ENCODE measurements at regions not wholly inside any gene's neighbourhood (a gene's known extent, or its start where the extent isn't known, plus 50 kb on each side); places are given as distances from the start of the nearest gene placed in this dataset.
"Not testable (repeated sequence)": the region's sequence is repeated elsewhere in the genome, so short reads cannot be mapped to it uniquely, and the experiment has no call there.

- H3K36me3 ChIP-seq (ENCODE audit: low read depth): no peaks in the 10 kb centered on the region
- no peaks in the 10 kb centered on the region for H3F3A ChIP-seq (ENCODE audit: insufficient read depth, low read depth)
- no peaks in the 10 kb centered on the region for H3K9me2 ChIP-seq (ENCODE audit: insufficient read depth)
- H3K4me1 ChIP-seq (replicated peaks; ENCODE audit: insufficient read depth): no peaks in the 10 kb centered on the region
- DNase-seq: no peak
- BruUV-seq (replicated peaks): no TSS peak
- no peak overlapping the region for H3K27ac ChIP-seq
- H2AFZ ChIP-seq: no peak overlapping the region
- H3K4me2 ChIP-seq: no peak overlapping the region
- intact Hi-C loops (cut with micrococcal nuclease; ENCODE audit: unreplicated experiment): loop anchor here (10.0 kb wide), 1 partner anchor 105 kb away; no protein-coding TSS in a partner anchor
- no peaks in the 10 kb centered on the region for H3K9me3 ChIP-seq (ENCODE audit: insufficient read depth, low read depth)
- ChIA-PET CTCF (no interaction called here), POLR2A (ENCODE audit: unreplicated experiment) (no interaction called here)
- no peaks in the 10 kb centered on the region for H3K79me2 ChIP-seq (ENCODE audit: low read depth)
- H3K27me3 ChIP-seq (ENCODE audit: insufficient read depth, low read depth): no peaks in the 10 kb centered on the region
- no peak overlapping the region for H3K4me3 ChIP-seq
- H4K20me1 ChIP-seq (ENCODE audit: insufficient read depth): no peaks in the 10 kb centered on the region
- TF ChIP-seq EZH2 (IDR thresholded peaks at IDR 0.05; ENCODE audit: low read depth): no peak
- TF ChIP-seq, protein P1, sequence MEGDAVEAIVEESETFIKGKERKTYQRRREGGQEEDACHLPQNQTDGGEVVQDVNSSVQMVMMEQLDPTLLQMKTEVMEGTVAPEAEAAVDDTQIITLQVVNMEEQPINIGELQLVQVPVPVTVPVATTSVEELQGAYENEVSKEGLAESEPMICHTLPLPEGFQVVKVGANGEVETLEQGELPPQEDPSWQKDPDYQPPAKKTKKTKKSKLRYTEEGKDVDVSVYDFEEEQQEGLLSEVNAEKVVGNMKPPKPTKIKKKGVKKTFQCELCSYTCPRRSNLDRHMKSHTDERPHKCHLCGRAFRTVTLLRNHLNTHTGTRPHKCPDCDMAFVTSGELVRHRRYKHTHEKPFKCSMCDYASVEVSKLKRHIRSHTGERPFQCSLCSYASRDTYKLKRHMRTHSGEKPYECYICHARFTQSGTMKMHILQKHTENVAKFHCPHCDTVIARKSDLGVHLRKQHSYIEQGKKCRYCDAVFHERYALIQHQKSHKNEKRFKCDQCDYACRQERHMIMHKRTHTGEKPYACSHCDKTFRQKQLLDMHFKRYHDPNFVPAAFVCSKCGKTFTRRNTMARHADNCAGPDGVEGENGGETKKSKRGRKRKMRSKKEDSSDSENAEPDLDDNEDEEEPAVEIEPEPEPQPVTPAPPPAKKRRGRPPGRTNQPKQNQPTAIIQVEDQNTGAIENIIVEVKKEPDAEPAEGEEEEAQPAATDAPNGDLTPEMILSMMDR (conservative IDR thresholded peaks at IDR 0.05): no peak
Measured at GRCh38 chr20:55090286-55090685, 614.9 kb downstream of the DOK5 start.

DNA sequence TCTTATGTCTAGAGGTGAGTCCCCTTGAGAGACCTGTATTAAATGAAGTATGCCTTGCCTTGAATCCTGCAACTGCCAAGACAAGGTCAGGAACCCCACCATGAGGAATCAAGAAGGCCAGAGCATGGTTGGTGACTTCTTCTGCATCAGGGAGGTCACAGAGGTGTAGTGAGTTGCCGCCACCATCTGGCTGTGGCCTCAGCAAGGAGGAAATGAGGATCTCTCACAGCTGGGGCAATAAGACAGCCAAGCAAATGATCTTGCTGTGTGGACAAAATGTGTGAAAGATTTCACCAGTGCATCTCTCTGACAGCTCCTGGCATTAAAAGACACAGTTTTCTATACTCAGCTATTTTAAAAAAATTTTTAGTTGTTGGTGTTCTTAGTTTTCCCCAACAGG is 611.0 kb downstream of the DOK5 start:
- Histone ChIP-seq H4K20me1 (ENCODE audit: insufficient read depth) (no peaks in the 10 kb centered on the region), H3K9me2 (ENCODE audit: insufficient read depth) (no peaks in the 10 kb centered on the region), H3K79me2 (ENCODE audit: low read depth) (no peaks in the 10 kb centered on the region), H3K4me3 (no peak overlapping the region), H3F3A (ENCODE audit: insufficient read depth, low read depth) (no peaks in the 10 kb centered on the region), H3K27me3 (ENCODE audit: insufficient read depth, low read depth) (no peaks in the 10 kb centered on the region), H3K9me3 (ENCODE audit: insufficient read depth, low read depth) (no peaks in the 10 kb centered on the region), H3K4me2 (no peak overlapping the region), H3K4me1 (replicated peaks; ENCODE audit: insufficient read depth) (no peaks in the 10 kb centered on the region), H2AFZ (no peak overlapping the region), H3K27ac (no peak overlapping the region), H3K36me3 (ENCODE audit: low read depth) (no peaks in the 10 kb centered on the region)
- ChIA-PET CTCF (no interaction called here), POLR2A (ENCODE audit: unreplicated experiment) (no interaction called here)
- no TSS peak for BruUV-seq (replicated peaks)
- intact Hi-C loops (cut with micrococcal nuclease; ENCODE audit: unreplicated experiment): no loop called here
- DNase-seq: no peak
- TF ChIP-seq, protein P1 (conservative IDR thresholded peaks at IDR 0.05): no peak
- TF ChIP-seq EZH2 (IDR thresholded peaks at IDR 0.05; ENCODE audit: low read depth): no peak

DNA sequence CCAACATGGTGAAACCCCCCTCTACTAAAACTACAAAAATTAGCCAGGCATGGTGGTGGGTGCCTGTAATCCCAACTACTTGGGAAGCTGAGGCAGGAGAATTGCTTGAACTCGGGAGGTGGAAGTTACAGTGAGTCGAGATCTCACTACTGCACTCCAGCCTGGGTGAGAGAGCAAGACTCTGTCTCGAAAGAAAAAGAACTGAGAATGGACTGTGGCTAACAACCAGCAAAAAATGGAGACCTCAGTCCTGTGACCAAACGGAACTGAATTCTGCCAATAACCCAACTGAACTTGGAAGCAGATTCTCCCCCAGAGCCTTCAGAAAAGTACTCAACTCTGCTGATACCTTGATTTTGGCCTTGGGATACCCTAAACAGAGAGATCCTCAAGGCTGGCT is 604.5 kb downstream of the DOK5 start:
- no peak for TF ChIP-seq EZH2 (IDR thresholded peaks at IDR 0.05; ENCODE audit: low read depth)
- TF ChIP-seq, protein P1 (conservative IDR thresholded peaks at IDR 0.05): no peak
- intact Hi-C loops (cut with micrococcal nuclease; ENCODE audit: unreplicated experiment): no loop called here
- no peak overlapping the region for H2AFZ ChIP-seq
- no TSS peak for BruUV-seq (replicated peaks)
- ChIA-PET POLR2A (ENCODE audit: unreplicated experiment) (no interaction called here), CTCF (no interaction called here)
- H3K27ac ChIP-seq: no peak overlapping the region
- no peaks in the 10 kb centered on the region for H3K36me3 ChIP-seq (ENCODE audit: low read depth)
- H3K4me1 ChIP-seq (replicated peaks; ENCODE audit: insufficient read depth): no peaks in the 10 kb centered on the region
- H4K20me1 ChIP-seq (ENCODE audit: insufficient read depth): no peaks in the 10 kb centered on the region
- no peaks in the 10 kb centered on the region for H3K9me3 ChIP-seq (ENCODE audit: insufficient read depth, low read depth)
- H3K79me2 ChIP-seq (ENCODE audit: low read depth): no peaks in the 10 kb centered on the region
- H3F3A ChIP-seq (ENCODE audit: insufficient read depth, low read depth): no peaks in the 10 kb centered on the region
- H3K9me2 ChIP-seq (ENCODE audit: insufficient read depth): no peaks in the 10 kb centered on the region
- no peak overlapping the region for H3K4me2 ChIP-seq
- H3K27me3 ChIP-seq (ENCODE audit: insufficient read depth, low read depth): no peaks in the 10 kb centered on the region; the same call in 1 of the 2 replicates
- H3K4me3 ChIP-seq: no peak overlapping the region
- DNase-seq: no peak

- H4K20me1 ChIP-seq (ENCODE audit: insufficient read depth); BruUV-seq (replicated peaks); H3K36me3 ChIP-seq (ENCODE audit: low read depth); H3F3A ChIP-seq (ENCODE audit: insufficient read depth, low read depth); POLR2A ChIA-PET (ENCODE audit: unreplicated experiment); intact Hi-C loops (cut with micrococcal nuclease; ENCODE audit: unreplicated experiment); H3K4me1 ChIP-seq (replicated peaks; ENCODE audit: insufficient read depth); H3K9me3 ChIP-seq (ENCODE audit: insufficient read depth, low read depth); H3K4me2 ChIP-seq; DNase-seq; H3K9me2 ChIP-seq (ENCODE audit: insufficient read depth); H2AFZ ChIP-seq; H3K4me3 ChIP-seq; H3K27ac ChIP-seq; CTCF ChIA-PET; H3K79me2 ChIP-seq (ENCODE audit: low read depth): not testable (repeated sequence)
- peaks cover 11% of the 10 kb centered on the region; the same call in 1 of the 2 replicates for H3K27me3 ChIP-seq (ENCODE audit: insufficient read depth, low read depth)
Measured at GRCh38 chr20:55074266-55074840, 599.0 kb downstream of the DOK5 start.

Measured in PC-9 (cell line).